ENCODE measurements at regions not wholly inside any gene's neighbourhood (a gene's known extent, or its start where the extent isn't known, plus 50 kb on each side); places are given as distances from the start of the nearest gene placed in this dataset.

DNA sequence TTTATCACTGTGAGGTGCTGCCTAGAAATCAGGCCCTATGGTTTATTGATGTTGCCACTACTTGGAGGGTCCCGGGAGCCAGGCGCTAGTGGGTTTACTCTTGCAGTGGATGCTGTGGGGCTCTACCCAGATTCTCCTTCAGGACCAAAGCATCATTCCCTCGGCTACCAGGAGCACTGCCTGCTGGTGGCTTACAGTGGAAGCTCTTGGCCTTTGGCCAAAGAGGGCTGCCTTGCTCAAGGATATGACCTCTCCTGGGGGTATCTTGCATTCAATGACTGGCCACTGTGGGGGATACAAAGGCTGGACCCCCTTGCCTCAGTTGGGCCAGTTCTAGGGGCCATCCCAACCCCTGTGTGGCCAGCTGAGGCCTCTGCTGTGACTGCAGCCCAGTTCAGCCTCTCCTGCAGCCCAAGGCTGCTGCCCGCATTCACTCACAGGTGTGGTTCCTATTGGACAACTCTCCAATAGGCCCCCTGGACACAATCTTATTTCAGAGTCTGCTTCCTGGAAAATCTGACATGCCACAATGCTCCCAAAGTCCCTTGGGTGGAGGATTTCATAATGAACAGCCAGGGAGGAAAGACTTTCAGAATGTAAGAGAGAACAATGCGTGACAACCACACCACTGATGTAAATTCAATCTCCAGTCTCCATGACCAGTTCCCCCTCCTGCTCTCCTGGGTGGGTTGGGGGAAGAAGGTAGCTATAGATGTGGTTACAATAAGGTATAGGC lies 196.3 kb downstream of the SNX10 start:
- no peak for DNase-seq (ENCODE audit: low spot score)

DNA sequence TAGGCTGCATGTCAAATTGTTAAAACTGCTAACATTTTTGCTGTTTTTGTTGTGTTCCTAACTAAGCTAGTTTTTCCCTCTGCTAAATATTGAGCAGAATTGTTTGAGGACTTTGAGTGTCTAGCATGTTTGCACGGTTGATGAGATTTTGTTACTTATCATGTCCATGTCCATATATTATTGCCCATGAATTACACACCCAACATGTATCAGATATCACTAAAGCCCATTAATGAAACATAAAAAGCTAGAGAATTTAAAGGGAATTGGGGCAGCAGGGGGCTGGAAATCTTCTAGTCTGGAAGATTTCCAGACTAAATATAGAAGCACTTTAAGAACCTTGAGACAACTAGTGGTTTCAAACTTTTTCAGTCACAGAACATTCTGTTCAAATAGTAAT lies 197.7 kb downstream of the SNX10 start:
- no peak for DNase-seq (ENCODE audit: low spot score)

DNA sequence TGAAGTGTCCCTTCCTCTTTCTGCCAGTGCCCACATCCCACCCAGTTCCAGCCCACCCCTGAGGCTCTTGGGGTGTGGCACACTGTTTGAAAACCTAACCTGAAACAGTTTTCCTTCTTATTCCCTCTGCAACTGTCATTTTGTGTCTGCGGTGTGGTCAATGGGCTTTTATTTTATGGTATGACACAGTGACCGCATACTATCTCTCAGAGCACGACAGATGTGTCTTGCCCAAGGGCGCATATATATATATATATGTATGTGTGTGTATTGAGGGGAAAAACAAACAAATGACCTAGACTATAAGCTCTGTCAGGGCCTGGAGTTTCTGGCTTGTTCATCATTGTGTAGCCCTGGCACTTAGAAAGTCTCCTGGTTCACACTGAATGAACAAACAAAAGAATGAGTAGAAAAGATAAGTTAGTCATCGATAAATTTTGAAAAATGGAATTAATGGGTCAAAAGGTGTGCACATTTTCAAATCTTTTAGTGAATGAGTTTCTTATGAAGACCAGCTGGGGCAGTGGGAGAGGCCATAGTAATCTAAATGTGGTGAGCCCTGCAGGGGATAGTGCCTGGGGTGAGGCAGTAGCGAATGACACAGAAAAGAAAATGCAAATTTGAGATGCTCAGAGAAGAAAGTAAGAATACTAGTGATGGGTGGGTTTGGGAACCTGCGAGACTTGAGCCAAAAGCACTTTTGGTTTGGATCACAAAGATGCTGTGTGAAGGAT lies 198.4 kb downstream of the SNX10 start:
- no peak for DNase-seq (ENCODE audit: low spot score)

GRCh38 chr7:26490640-26491624 lies 199.3 kb downstream of the SNX10 start:
- no peak for DNase-seq (ENCODE audit: low spot score)

DNA sequence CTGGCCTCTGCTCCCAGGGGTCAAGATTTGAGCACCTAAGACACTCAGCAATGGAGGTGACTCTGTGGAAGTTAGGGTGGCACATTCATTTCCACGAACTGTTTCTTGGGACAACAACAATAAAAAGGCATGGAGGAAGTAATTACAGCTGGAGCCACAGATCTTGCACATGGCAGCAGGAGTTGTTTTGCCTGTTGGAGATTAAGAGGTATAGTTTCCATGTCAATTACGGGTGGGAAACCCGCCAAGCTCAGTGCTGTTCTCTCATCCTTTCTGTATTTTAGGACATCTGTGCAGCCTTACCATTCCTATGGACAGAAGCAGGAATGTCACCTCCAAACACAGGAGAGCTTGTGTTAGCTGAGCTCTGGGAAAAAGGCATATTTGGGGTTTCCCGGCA lies 201.2 kb downstream of the SNX10 start:
- no peak for DNase-seq (ENCODE audit: low spot score)

DNA sequence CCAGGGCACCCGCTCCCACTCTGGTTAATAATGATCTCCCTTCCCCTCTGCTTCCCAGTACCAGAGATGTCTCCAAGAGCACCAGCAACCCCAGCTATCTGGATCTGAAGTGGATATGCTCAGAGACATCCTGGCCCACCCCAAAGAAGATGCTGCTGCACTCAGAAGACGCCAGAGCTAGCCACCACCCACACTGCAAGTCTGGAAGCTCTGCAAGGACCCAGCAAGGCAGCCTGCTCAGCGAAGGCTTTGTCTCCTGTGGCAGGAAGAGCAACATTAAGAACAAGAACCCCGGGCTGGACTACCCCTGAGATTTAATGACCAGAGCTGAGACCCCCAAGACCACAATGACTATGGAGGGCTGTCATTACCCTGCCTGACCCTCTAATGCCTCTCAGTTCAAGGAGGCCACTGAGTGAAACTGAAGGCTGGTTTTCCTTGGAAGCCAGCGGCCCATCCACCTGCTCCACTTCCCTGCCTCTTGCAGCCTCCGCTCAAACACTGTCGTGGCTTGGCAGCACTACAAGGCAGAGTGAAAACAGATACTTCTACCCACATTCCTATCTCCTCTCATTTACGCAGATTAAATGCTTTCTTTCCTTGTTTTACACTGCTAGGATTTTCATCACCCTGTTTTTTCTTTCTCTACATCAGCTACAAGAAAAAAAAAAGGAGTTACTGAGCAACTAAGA lies 202.2 kb downstream of the SNX10 start:
- no peak for DNase-seq (ENCODE audit: low spot score)

- DNase-seq (ENCODE audit: low spot score), result no peak
Observed at GRCh38 chr7:26495569-26495968, 203.9 kb downstream of the SNX10 start.

GRCh38 chr7:26497801-26498596 lies 206.3 kb downstream of the SNX10 start:
- no peak for DNase-seq (ENCODE audit: low spot score)

GRCh38 chr7:26499315-26499897 lies 207.7 kb downstream of the SNX10 start:
- DNase-seq (ENCODE audit: low spot score), result no peak

- DNase-seq (ENCODE audit: low spot score), result no peak
Observed at GRCh38 chr7:26500749-26501352, 209.2 kb downstream of the SNX10 start.

DNA sequence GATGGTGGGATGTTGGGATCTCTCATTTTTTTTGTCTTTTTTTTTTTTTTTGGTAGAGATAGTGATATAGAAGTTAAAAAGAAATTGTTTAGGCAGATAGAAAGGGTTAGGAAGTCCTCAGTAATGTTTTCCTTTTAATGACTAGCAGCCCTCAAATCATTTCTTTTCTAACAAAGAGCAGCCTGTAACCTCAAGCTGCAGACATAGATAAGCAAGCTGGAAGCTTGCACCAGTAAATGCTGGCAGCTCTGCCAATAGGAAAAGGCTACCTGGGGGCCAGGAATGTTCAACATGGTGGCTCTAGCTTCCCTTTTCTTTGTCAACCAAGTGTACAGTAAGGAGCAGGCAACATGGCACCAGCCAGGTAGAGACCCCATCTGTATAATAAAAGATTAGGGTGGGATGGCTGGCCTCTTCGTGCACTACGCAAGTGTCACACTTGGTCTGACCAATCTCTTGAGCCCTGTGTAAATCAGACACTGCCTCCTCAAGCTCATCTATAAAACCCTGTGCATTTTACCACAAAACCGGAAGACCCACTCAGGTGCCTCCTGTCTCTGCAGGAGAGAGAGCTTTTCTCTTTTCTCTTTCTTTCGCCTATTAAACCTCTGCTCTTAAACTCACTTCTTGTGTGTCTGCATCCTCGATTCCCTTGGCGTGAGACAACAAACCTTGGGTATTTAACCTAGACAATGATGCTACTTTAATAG lies 212.9 kb downstream of the SNX10 start:
- no peak for DNase-seq (ENCODE audit: low spot score)

- no peak for DNase-seq (ENCODE audit: low spot score)
Observed at GRCh38 chr7:26506196-26506595, 214.5 kb downstream of the SNX10 start.

- no peak for DNase-seq (ENCODE audit: low spot score)
Observed at GRCh38 chr7:26507108-26507987, 215.7 kb downstream of the SNX10 start.

DNA sequence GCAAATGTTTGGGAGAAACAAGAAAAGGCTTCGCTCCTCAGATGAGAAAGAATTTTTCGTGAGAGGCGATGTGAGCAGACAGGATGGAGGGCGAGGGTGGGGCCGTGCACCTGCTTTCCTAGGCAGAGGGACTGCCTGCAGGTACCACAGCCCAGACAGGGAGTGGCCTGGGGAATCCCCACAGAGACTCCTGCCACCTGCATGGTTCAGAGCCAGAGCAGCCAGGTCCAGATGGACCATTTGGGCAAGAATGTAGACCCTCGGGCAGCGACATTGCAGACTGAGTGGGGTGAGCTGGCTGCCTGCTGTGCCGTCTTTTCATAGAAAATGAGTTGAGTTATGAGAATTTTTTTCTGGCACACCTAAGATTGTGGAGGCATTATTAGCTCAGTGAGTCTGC lies 216.8 kb downstream of the SNX10 start:
- DNase-seq (ENCODE audit: low spot score), result no peak

- no peak for DNase-seq (ENCODE audit: low spot score)
Observed at GRCh38 chr7:26508917-26509316, 217.3 kb downstream of the SNX10 start.

GRCh38 chr7:26510231-26510957 lies 218.7 kb downstream of the SNX10 start:
- DNase-seq (ENCODE audit: low spot score), result no peak

GRCh38 chr7:26511866-26512265 lies 220.2 kb downstream of the SNX10 start:
- no peak for DNase-seq (ENCODE audit: low spot score)

GRCh38 chr7:26512737-26513136 lies 221.1 kb downstream of the SNX10 start:
- DNase-seq (ENCODE audit: low spot score), result no peak

All from mucosa of gallbladder (tissue), 1 donor.